HG03378 (cell line): ENCODE measurements at regions not wholly inside any gene's neighbourhood (a gene's known extent, or its start where the extent isn't known, plus 50 kb on each side); places are given as distances from the start of the nearest gene placed in this dataset.
"Not testable (repeated sequence)": the region's sequence is repeated elsewhere in the genome, so short reads cannot be mapped to it uniquely, and the experiment has no call there.

Source experiments
- ATAC-seq: cut with Tn5 transposase; IDR thresholded peaks from one replicate; pipeline ENCODE4 v1.9.1; 2021; ENCODE audit warnings: mild to moderate bottlenecking, moderate library complexity; ENCODE audit not compliant: unreplicated experiment

DNA sequence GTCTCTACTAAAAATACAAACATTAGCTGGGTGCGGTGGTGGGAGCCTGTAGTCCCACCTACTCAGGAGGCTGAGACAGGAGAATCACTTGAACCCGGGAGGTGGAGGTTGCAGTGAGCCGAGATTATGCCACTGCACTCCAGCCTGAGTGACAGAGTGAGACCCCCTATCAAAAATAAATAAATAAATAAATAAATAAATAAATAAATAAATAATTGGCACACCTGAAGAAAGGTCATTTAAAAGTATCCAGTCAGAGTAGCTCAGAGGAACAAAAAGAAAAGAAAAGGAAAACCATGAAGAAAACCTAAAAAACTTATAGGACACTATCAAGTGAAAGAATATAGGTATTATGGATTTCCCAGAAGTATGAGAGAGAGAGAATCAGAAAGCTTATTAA lies 330.1 kb upstream of the AR start:
- not testable (repeated sequence) for ATAC-seq

DNA sequence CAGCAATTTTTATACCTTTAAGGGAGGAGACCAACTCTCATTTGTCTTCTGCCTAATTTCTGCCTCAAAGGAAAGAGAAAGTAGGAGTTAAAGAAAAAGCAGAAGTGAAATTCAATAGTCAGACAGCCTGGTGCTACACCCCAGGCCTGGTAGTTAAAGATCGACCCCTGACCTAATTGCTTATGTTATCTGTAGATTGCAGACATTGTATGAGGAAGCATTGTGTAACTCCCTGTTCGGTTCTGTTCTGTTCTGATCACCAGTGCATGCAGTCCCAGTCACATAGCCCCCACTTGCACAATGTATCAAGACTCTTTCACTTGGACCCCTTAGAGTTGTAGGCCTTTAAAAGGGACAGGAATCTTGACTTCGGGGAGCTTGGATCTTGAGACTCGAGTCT lies 335.9 kb upstream of the AR start:
- no peak for ATAC-seq

DNA sequence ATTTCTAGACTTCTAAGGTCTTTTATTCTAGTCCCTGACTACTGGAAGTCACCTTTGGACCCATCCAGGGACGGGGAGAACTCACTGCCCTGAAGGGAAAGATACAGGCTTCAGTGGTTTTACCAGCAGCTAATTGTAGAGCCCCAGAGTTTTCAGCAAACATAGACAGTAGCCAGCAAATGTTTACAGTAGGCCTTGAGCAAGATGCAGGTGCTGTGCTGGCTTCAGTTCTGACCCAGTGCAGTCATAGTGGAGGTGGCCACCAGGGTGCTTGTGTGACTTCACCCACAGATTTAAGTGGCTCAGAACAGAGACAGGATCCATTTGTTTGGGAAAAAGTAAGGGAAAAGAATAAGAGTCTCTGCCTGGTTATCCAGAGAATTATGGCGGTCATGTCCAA lies 384.4 kb upstream of the AR start:
- no peak for ATAC-seq

DNA sequence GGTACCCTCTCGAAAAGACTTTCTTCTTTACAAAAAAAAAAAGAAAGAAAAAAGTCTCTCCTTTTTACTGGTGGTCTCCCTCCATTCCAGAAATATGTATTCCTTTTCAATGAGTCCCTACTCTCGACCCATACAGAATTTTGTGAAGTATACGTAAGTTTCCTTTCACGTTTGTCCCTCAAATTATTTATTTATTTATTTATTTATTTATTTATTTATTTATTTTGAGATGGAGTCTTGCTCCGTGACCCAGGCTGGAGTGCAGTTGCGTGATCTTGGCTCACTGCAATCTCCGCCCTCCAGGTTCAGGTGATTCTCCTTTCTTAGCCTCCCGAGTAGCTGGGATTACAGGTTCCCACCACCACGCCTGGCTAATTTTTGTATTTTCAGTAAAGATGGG lies 429.2 kb upstream of the AR start:
- ATAC-seq = no peak

DNA sequence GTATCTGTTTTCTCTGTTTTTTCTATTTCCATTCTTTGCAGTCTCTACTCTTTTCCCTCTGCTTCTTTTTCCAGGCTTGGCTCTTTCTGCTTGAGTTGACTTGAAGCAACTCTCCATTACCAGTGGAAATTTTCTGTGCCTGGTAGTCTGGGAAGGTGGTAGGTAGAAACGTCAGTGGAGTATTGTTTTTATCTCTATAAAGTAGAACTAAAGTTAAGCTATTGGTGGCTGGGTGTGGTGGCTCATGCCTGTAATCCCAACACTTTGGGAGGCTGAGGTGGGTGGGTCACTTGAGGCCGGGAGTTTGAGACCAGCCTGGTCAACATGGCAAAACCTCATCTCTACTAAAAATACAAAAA lies 438.1 kb upstream of the AR start:
- ATAC-seq = no peak

DNA sequence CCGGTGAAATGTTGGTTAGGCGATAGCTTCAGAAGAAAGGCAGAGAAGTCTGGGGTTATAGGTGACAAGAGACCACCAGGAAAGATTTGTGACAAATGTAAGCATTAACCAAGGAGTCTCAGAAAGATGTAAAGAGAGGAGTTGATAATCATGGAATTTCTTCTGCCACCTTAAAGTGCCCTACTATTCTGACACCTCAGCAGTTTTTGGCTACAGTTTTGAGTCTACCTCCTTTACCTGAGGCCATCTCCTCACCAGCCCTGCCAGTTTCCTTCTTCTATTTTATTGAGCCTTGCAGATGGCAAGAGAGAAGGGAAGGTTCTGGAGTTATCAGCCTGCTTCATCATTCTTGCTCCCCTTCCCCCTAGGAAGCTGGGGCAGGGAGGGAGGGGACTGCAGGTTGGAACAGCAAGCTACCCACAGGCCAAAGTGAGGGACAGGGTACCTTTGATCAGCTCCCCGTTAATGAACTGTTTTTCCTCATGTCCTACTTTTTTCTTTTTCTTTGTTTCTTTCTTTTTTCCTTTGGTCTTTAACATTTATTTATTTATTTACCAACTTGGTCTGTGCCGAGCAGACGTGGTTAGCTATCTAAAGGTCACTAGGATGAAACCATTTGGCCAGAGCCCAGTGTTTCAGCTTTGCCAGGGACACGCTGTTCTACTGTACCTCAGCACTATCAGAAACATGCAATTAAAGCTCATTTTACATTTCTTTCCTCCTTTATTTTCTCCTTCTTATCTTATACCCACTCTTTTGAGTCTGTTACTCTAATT lies 438.7 kb upstream of the AR start:
- no peak for ATAC-seq

DNA sequence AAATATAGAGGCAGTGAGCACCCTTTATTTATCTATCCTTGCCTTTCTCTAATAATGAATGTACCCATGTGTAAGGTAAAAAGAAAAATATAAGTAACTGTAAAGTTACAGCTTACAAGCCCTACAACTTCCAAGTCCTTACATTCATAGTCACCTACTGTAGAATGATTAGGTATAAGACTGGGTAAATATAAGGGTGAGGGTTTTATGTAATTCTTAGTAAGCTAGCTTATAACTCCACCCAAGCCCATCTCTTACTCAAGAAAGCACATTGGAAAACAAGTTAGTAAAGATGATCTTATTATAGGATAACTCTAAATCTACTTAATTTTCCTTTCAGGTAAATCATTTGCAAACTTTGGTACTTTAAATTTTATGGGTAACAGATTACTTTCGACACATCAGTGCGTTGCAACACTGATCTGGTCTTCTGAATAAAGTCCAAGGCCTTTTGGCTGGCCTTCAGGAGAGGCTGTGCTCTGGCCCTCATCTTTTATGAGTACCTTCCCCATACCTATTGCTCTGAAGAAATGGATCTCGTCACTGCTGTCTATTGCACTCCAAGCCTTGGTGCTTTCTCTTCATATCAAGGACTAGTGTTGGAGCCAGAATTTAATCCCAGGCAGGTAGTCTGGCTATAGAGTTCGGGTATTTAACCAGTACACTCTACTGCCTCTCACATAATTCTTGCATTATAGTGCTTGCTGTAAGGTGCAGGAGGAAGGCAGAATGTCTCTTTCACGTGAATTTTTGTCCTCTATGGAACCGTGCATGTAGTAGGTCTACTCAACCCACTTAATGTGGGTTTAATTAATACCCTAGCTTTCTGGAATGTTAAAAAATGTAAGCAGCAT lies 443.6 kb upstream of the AR start:
- no peak for ATAC-seq

DNA sequence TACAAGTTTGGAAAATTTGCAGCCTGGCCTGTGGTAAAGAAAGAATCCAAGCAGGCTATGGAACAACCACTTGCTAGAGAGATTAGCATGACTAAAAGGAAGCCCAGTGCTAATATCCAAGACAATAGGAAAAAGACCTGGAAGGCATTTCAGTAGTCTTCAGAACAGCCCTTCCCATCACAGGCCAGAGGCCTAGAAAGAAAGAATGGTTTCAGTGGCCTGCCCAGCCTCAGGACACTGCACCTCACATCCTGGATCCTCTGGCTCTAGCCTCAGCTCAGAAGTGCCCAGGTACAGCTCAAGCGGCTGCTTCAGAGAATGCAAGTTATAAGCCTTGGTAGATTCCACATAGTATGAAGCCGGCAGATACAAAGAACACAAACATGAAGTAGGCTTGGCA lies 449.8 kb upstream of the AR start:
- no peak for ATAC-seq

DNA sequence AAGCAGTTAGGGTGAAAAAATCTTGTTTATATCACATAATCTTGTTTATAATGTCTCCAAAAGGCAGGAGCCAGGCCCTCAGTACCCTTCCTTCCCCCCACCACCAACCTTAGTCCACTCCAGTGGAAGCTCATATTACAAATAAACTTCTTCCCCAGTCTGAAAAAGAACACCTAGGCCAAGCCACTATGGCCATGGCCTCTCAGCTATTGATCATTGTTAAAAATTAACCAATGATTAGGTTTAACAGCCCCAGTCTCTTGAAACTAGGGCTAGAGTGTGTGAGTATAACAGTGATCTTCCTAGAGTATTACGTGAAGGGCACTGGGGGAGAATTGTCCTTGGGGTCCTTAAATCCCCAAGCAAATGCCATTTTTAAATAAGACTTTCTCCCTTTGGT lies 411.9 kb upstream of the EDA2R start:
- ATAC-seq = no peak

DNA sequence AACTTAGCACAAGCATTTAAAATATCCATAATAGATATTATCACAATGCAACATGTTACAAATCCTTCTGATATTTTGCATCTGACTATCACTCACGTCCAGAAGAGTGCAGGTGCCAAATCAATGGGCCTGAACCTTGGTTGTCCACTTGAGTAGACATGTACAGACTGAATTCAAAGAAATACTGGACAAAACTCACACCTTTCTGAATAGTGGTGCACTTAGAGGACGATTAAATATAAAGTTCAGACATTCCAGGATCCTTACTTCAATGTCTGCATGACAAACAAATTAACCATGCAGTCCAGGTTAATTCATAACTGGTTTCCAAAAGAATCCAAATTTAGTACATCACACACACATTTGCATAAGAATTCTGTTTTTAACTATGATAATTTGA lies 406.0 kb upstream of the EDA2R start:
- ATAC-seq = no peak

DNA sequence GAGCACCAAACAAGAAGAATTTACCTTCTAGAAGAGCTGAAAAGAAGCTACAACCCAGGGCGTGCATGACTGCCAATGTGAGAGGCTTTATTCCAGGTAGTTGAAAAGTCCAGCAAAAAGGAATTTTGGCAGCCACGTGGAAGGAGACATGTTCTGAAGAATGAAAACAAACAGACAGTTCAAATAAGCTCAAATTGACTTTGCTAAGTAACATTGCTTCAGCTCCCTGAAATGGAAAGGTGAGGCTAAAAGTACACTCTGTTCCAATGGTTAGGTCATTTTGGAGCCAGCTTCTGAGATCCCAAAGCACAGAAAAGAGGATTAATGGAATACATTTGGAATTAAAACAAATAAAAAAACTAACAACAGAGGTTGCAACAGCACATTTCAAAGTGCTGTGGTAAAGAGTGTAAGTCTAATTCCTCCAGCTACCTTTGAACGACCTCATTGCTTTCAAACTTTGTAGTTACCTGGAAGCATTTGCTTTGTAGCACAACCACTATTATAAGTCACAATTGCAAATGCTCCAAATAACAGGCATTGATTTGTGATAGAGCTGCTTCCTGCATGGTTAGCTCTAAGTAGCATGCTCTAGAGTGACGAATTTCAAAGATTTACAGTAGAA lies 405.3 kb upstream of the EDA2R start:
- ATAC-seq = no peak

DNA sequence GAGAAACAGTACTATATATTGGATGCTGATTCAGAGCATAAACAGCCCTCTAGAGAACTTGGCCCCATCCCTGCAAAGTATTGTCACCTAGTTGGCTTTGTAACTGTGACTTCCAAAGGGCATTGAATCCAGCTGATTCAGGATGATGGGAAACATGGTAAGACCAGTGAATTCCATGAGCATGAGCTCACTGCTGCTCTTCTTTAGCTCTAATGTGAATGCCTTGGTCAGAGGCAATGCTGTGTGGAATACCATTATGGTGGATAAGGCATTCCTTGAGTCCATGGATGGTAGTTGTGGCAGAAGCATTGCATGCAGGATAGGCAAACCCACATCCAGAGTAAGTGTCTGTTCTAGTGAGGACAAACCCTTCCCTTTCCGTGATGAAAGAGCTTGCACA lies 365.6 kb upstream of the EDA2R start:
- ATAC-seq = no peak

DNA sequence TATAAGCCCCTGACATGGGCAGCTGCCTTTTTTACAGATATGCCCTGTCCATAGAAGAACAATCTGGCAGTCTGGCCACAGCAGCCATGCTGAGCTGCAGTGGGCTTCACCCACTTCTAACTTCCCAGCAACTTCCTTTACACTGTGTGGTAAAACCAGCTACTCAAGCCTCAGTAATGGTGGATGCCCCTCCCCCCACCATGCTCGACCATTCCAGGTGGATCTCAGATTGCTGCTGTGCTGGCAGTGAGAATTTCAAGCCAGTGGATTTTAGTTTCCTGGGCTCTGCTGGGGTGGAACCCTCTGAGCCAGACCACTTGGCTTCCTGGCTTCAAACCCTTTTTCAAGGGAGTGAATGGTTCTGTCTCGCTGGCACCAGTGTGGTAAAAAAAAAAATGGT lies 355.9 kb upstream of the EDA2R start:
- no peak for ATAC-seq

DNA sequence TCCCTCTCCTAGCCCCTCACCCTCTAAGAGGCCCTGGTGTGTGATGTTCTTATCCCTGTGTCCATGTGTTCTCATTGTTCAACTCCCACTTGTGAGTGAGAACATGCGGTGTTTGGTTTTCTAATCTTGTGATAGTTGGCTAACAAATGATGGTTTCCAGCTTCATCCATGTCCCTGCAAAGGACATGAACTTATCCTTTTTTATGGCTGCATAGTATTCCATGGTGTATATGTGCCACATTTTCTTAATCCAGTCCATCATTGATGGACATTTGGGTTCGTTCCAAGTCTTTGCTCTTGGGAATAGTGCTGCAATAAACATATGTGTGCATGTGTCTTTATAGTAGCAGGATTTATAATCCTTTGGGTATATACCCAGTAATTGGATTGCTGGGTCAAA lies 353.2 kb upstream of the EDA2R start:
- not testable (repeated sequence) for ATAC-seq

DNA sequence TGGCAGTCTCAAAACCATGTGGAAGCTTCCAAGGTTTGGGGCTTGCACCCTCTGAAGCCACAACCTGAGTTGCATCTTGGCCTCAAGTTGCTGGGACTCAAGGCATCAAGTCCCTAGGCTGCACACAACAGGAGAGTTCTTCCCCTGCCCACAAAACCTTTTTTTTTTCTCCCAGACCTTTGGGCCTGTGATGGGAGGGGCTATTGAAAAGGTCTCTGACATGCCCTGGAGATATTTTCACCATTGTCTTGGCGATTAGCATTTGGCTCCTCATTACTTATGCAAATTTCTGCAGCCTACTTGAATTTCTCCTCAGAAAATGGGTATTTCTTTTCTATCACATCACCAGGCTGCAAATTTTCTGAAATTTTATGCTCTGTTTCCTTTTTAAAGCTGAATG lies 349.5 kb upstream of the EDA2R start:
- no peak for ATAC-seq

DNA sequence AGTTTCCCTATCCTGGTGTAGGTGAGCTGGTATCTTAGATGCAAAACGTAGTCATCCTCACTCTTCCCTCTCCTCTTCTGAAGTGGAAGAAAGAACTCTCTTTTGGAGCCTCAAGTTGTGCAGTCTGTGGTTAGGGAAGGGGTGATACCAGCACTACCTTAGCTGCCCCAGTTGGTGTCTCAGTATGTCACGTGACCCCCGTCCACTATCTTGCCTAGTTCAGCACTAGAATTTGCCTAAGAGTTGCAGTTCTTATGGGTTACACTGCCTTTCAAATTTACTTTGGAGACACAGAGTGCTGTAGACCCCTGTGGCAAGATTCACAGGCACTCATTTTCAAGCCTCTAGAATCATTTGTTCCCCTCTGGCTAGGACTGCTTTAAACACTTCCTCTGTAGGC lies 322.8 kb upstream of the EDA2R start:
- no peak for ATAC-seq

DNA sequence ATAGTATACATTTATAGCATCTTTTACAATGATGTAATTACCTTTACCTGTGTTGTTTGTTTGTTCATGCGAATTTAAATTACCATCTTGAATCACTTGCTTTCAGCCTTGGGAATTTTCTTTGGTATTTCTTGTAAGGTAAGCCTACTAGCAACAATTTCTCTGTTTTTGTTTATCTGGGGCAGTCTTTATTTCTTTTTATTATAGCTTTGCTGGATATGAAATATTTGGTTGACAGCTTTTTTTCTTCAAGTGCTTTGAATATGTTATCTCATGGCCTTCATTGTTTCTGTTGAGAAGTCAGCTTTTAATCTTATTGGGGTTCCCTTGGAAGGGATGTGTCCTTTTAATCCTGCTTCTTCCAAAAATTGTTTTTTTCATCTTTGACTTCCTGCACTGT lies 292.8 kb upstream of the EDA2R start:
- no peak for ATAC-seq

DNA sequence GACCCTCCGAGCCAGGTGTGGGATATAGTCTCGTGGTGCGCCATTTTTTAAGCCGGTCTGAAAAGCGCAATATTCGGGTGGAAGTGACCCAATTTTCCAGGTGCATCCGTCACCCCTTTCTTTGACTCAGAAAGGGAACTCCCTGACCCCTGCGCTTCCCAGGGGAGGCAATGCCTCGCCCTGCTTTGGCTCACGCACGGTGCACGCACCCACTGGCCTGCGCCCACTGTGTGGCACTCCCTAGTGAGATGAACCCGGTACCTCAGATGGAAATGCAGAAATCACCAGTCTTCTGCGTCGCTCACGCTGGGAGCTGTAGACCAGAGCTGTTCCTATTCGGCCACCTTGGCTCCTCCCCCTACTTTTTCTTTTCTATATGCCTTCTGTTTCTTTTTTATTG lies 291.6 kb upstream of the EDA2R start:
- ATAC-seq = not testable (repeated sequence)

DNA sequence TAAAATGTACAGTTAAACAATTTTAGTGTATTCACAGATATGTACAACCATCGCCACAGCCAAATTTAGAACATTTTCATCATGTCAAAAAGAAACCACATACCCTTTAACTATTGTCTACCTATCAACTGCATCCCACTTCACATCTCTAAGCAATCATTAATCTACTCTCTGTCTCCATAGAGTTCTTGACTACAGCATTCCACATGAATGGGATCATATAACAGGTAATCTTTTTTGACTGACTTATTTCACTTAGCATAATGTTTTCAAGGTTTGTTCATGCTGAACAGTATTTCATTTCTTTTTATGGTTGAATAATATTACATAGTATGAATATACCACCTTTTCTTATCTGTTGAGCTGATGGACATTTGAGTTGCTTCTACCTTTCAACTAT lies 281.4 kb upstream of the EDA2R start:
- no peak for ATAC-seq

DNA sequence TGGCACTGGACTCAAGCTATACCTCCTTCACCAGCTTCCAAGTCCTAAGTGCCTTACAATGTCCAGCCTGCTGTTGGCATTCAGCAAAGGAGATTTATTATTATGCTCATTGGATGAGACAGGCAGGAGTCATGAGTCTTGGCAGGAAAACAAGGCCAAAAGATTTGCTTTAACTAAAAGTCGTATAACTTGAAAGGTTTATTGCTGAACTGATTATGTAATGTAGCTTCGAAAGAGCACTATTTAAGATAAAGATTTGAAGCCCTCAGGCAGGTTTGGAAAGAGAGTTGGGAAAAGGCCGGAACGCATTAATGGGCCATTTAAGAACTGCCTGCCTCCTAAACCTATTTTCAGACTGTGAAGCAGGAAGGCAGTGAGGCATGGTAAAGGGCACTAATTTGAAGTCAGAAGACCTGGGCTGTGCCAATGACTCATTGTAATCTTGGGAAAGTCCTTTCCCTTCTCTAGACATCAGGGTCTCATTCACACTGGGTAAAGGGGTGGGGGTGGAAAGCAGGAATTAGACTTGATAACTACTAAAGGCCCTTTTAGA lies 280.5 kb upstream of the EDA2R start:
- no peak for ATAC-seq

DNA sequence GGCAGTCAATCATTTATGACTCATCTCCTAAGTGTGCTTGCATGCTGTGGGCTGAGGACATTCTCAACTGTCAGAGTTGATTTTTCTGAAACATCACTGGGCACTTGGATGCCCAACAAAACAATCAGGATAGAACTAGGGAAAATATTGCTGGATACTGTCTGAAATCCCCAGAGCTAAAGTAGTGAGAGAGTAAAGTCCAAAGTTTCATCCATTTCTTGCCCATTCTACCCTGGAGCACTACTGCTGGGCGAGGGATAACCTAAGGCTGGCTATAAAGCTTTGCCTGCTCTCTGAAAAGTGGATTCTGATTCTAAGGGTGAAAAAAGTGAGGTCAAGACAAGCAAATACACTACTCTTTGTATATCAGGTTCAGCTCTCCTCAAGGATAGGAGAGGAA lies 279.6 kb upstream of the EDA2R start:
- ATAC-seq = no peak

DNA sequence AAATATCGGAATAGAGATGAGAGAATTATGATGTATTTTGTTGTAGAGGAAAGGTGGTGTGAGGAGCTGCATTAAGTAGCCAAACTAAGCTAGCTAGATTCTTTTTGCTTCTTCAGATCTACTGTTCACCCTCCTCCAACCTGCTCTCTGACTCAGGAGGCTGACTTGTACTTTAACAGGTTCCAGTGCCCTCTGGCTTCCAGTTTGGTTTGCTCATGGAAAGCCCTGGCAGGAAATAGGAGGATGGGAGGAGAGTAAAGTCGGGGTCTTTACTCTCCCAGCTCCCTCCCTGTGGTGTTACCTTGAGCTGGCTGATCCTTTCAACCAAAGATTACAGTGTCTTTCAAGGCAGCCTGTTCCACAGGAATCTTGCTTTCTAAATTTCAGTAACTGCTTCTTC lies 277.0 kb upstream of the EDA2R start:
- ATAC-seq = no peak
